Body of pancreas (tissue), 4 donors: ENCODE measurements at regions not wholly inside any gene's neighbourhood (a gene's known extent, or its start where the extent isn't known, plus 50 kb on each side); places are given as distances from the start of the nearest gene placed in this dataset.

Experiments used
- CTCF ChIP-seq, 7 experiments: fragments of 450-650 bp in 4 of 7; fragments of 200-600 bp in 3 of 7; sonication (generic) in 3 of 7; IDR thresholded peaks; one replicate each; pipeline ENCODE4 v1.5.1; 2016 to 2019; ENCODE audit warnings: antibody characterized with exemption in 7 of 7
- POLR2A ChIP-seq, 3 donors: fragments of 450-650 bp; IDR thresholded peaks; one replicate each; pipeline ENCODE4 v1.6.1; 2016; ENCODE audit warnings: antibody characterized with exemption in 3 of 3, mild to moderate bottlenecking in 2 of 3

- TF ChIP-seq CTCF (IDR thresholded peaks at IDR 0.05) (no peak), POLR2A (IDR thresholded peaks at IDR 0.05) (no peak)
Observed at GRCh38 chr9:27634879-27635278, 61.6 kb upstream of the C9orf72 start.
